K562 (cell line): ENCODE measurements at regions not wholly inside any gene's neighbourhood (a gene's known extent, or its start where the extent isn't known, plus 50 kb on each side); places are given as distances from the start of the nearest gene placed in this dataset.

Experiments
- BHLHE40 ChIP-seq: IDR thresholded peaks from 2 replicates; pipeline ENCODE4 v1.6.1; 2011; ENCODE audit warnings: low read length, improper control_type of control experiment
- DPF2 ChIP-seq: fragments of 450-650 bp; IDR thresholded peaks from 2 replicates; pipeline ENCODE4 v1.6.1; 2016
- KAT7 ChIP-seq: sonication (generic); formaldehyde crosslinking; IDR thresholded peaks from 2 replicates; pipeline ENCODE4 v1.8.0; 2022; ENCODE audit warnings: missing genetic modification reagents, mild to moderate bottlenecking, borderline replicate concordance
- POLR3A ChIP-seq: IDR thresholded peaks from 2 replicates; pipeline ENCODE4 v1.6.1; 2011; ENCODE audit warnings: borderline replicate concordance, mild to moderate bottlenecking, moderate library complexity; ENCODE audit not compliant: insufficient read length, insufficient read depth; ENCODE audit errors: extremely low read depth
- ZNF311 ChIP-seq: fragments of 250-450 bp; sonication (Bioruptor Pico); IDR thresholded peaks from 2 replicates; pipeline ENCODE4 v1.4.0; 2020; ENCODE audit warnings: mild to moderate bottlenecking, moderate library complexity
- TF ChIP-seq, protein P1 (sequence below), 2 experiments: fragments of 200-800 bp in 1 of 2; sonication (Bioruptor generic) in 1 of 2; sonication (generic) in 1 of 2; formaldehyde crosslinking in 1 of 2; IDR thresholded peaks in 1 of 2; conservative IDR thresholded peaks in 1 of 2; 2 replicates each; pipeline versions ENCODE4 v1.5.0 to v1.6.1; 2016 to 2020; ENCODE audit warnings: missing compliant biosample characterization in 1 of 2, missing genetic modification characterization in 1 of 2, missing genetic modification reagents in 1 of 2
- TF ChIP-seq, protein P2 (sequence below): IDR thresholded peaks from 2 replicates; pipeline ENCODE4 v1.6.1; 2016; ENCODE audit warnings: missing genetic modification characterization, missing compliant biosample characterization

DNA sequence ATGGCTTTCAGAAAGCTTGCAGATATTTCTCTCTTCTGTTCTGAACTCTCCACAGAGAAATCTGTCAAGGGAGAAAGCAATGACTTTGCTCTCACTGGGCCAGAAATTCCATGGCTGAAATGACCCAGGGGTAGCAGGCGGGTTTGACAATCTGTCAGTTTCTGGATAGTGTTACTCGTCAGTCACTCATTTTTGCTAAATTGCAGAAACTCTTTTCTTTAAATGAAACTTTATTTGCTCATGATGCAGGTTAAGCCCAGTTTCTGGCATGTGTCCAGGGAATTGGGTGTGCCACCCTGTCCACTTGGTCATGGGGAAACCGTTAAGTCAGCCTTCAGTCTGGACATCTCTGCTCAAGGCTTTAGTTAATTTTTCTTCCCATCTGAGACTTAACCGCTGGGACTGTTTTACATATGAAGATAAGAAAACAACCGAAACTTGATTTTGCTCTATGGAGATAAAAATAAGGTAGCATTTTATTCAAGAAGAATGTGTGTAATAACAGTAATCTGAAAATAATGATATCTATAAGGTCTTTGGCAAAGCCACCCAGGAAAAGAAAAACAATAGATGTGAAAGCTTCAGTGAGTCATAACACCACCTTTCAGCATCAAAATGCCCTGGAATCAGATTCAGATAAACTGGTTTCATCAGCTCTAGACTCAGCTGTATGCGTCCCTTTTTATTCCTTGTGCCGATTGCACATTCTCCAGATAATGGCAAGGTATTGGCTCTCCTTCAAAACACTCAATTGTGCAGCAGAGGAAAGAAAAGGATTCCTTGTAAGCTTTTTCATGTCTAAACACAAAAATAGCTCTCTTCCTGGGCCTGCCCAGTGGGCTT, 308.3 kb downstream of the ZSWIM6 start (continued):
- TF ChIP-seq, protein P1, sequence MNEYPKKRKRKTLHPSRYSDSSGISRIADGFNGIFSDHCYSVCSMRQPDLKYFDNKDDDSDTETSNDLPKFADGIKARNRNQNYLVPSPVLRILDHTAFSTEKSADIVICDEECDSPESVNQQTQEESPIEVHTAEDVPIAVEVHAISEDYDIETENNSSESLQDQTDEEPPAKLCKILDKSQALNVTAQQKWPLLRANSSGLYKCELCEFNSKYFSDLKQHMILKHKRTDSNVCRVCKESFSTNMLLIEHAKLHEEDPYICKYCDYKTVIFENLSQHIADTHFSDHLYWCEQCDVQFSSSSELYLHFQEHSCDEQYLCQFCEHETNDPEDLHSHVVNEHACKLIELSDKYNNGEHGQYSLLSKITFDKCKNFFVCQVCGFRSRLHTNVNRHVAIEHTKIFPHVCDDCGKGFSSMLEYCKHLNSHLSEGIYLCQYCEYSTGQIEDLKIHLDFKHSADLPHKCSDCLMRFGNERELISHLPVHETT (CRISPR knock-in tag; conservative IDR thresholded peaks at IDR 0.05 in 1 of 2, IDR thresholded peaks at IDR 0.05 in 1 of 2), result no peak
- no peak for TF ChIP-seq POLR3A
- no peak for TF ChIP-seq KAT7 (CRISPR knock-in tag)
- TF ChIP-seq, protein P2, sequence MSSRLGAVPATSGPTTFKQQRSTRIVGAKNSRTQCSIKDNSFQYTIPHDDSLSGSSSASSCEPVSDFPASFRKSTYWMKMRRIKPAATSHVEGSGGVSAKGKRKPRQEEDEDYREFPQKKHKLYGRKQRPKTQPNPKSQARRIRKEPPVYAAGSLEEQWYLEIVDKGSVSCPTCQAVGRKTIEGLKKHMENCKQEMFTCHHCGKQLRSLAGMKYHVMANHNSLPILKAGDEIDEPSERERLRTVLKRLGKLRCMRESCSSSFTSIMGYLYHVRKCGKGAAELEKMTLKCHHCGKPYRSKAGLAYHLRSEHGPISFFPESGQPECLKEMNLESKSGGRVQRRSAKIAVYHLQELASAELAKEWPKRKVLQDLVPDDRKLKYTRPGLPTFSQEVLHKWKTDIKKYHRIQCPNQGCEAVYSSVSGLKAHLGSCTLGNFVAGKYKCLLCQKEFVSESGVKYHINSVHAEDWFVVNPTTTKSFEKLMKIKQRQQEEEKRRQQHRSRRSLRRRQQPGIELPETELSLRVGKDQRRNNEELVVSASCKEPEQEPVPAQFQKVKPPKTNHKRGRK (tag), result no peak
- TF ChIP-seq BHLHE40, result no peak
- TF ChIP-seq DPF2, result no peak
- TF ChIP-seq ZNF311 (CRISPR knock-in tag), result no peak
